ENCODE measurements at regions not wholly inside any gene's neighbourhood (a gene's known extent, or its start where the extent isn't known, plus 50 kb on each side); places are given as distances from the start of the nearest gene placed in this dataset.

- peak; percentile 64 for DNase-seq (ENCODE audit: low spot score)
- TF ChIP-seq, protein P1, sequence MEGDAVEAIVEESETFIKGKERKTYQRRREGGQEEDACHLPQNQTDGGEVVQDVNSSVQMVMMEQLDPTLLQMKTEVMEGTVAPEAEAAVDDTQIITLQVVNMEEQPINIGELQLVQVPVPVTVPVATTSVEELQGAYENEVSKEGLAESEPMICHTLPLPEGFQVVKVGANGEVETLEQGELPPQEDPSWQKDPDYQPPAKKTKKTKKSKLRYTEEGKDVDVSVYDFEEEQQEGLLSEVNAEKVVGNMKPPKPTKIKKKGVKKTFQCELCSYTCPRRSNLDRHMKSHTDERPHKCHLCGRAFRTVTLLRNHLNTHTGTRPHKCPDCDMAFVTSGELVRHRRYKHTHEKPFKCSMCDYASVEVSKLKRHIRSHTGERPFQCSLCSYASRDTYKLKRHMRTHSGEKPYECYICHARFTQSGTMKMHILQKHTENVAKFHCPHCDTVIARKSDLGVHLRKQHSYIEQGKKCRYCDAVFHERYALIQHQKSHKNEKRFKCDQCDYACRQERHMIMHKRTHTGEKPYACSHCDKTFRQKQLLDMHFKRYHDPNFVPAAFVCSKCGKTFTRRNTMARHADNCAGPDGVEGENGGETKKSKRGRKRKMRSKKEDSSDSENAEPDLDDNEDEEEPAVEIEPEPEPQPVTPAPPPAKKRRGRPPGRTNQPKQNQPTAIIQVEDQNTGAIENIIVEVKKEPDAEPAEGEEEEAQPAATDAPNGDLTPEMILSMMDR (IDR thresholded peaks at IDR 0.05) = no peak
- no peak overlapping the region for H3K4me3 ChIP-seq
- no peak overlapping the region for H3K27ac ChIP-seq
These were observed 247.5 kb downstream of the NSG2 start for GRCh38 chr5:174293006-174293405.

GRCh38 chr5:174293481-174293880 is 248.0 kb downstream of the NSG2 start:
- peak; percentile 45 for DNase-seq (ENCODE audit: low spot score)
- Histone ChIP-seq H3K4me3 (no peak overlapping the region), H3K27ac (no peak overlapping the region)
- TF ChIP-seq, protein P1 (IDR thresholded peaks at IDR 0.05) = no peak

GRCh38 chr5:174294891-174295620 is 249.6 kb downstream of the NSG2 start:
- TF ChIP-seq, protein P1 (IDR thresholded peaks at IDR 0.05) = no peak
- peak; percentile 40 for DNase-seq (ENCODE audit: low spot score)
- Histone ChIP-seq H3K4me3 (no peak overlapping the region), H3K27ac (no peak overlapping the region)

DNA sequence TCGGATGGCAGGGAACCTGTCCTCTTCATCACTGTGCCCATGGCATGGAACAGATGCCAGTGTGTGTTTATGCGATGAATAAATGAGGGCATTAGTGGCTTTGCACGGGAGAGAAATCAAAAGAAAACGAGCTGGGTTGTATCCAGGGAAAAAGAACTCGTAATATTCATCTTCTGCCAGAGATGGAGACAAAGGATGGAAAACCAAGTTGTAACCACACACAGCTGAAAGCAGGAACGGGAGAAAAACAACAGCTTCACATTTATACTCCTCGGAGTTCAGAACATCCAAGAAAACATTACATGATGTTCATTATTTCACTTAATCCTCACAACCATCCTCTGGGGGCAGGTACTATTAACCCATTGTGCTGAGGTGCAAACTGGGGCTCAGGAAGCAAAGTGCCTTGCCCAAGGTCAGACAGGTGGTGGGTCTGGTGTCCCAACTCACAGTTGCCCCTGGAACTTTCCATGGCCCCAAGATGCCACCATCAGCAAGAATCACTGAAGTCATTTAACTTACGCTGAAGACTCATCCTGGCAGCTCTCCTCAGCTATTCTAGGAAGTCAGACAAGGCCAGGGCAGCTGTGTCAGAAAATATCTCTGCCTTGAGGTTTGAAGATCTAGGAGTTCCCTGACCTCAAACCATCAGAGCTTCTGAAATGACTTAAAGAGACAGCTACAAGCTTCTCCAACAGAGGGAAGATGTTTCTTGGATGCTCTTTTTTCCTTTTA is 250.4 kb downstream of the NSG2 start:
- Histone ChIP-seq H3K4me3 (no peak overlapping the region), H3K27ac (no peak overlapping the region)
- peak; percentile 16 for DNase-seq (ENCODE audit: low spot score)
- TF ChIP-seq, protein P1 (IDR thresholded peaks at IDR 0.05) = no peak

DNA sequence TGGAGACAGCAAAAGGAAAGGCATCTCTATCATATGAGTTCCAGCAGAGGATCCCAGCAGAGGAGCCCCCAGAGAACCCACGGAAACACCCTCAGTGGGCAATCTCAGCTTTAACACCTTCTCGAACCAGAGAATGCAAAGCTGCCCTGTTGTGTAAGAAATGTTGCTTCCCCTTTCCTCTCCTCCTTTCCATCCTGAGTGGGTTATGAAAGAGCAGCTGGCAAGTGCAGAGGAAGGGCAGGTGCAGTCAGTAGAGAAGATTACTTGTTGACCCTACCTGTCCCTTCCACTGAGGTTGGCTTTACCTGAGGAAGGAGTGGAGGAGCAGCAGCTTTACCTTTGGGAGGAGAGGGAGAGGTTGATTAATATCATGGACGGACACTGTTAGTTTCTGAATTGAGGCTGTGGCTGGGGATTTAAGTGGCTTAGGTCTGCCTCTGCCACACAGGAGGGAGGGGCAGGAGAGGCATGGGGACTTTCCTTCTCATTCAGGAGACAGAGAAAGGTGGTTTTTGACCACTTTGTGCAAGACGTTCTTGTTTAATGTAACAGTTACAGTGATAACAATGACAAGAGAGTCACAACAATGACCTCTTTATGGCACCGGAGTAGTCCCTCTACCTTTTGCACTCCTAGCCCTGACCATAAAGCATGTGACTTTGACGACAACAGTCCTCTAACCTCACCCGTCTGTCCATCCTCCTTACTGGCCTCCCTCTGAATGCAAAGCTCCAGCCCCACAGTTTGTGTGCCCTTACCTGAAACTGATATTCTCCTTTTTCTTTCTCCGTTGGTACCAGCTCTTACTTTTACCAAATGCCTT is 254.8 kb downstream of the NSG2 start:
- TF ChIP-seq, protein P1 (IDR thresholded peaks at IDR 0.05) = no peak
- no peak overlapping the region for H3K4me3 ChIP-seq
- no peak overlapping the region for H3K27ac ChIP-seq
- peak; percentile 35 for DNase-seq (ENCODE audit: low spot score)

DNA sequence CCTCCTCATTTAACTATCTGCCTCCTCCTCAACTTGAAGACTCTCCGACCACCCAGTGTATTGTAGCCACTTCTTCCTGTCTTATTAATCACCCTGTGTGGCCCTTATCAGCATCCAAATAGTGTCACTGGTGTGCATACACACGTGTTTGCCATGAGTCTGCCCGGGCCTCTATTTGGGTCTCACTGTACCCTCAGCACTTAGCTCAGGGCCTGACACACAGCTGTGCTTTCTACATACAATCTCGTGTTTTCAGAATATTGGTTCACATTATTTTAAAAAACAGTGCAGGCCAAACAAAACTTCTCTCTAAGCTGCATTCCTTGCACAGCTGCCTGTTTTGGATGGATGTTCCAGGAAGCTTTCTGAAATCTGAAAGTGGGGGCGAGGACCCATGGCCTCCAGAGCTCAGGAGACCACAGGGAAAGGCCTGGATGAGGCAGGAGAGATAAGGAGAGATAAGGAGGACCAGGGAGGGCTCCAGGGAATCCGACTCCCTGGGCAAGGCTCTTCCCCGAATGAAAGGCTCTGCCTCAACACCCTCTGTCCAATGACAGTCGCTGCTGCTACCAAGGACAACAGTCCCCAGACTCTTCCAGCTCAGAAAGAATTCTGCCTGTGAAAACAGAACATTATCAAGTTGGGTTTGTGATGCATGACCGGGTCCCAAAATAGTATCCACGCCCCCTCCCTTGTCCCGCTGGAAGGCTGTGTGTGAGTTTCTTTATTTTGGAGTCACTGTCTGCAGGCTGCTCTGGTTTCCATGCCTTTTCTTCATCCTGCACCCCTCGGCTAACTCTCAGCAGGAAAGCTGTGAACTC is 255.6 kb downstream of the NSG2 start:
- TF ChIP-seq, protein P1 (IDR thresholded peaks at IDR 0.05) = no peak
- Histone ChIP-seq H3K27ac (no peak overlapping the region), H3K4me3 (no peak overlapping the region)
- DNase-seq (ENCODE audit: low spot score) = peak; percentile 50

Measured in coronary artery (tissue), 2 donors.